ENCODE measurements at regions not wholly inside any gene's neighbourhood (a gene's known extent, or its start where the extent isn't known, plus 50 kb on each side); places are given as distances from the start of the nearest gene placed in this dataset.

- TF ChIP-seq, protein P1, sequence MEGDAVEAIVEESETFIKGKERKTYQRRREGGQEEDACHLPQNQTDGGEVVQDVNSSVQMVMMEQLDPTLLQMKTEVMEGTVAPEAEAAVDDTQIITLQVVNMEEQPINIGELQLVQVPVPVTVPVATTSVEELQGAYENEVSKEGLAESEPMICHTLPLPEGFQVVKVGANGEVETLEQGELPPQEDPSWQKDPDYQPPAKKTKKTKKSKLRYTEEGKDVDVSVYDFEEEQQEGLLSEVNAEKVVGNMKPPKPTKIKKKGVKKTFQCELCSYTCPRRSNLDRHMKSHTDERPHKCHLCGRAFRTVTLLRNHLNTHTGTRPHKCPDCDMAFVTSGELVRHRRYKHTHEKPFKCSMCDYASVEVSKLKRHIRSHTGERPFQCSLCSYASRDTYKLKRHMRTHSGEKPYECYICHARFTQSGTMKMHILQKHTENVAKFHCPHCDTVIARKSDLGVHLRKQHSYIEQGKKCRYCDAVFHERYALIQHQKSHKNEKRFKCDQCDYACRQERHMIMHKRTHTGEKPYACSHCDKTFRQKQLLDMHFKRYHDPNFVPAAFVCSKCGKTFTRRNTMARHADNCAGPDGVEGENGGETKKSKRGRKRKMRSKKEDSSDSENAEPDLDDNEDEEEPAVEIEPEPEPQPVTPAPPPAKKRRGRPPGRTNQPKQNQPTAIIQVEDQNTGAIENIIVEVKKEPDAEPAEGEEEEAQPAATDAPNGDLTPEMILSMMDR (conservative IDR thresholded peaks at IDR 0.05; ENCODE audit: low read length): no peak
- no peak for TF ChIP-seq EZH2phosphoT487 (IDR thresholded peaks at IDR 0.05; ENCODE audit: borderline replicate concordance, low read depth, low read length)
These were observed 153.8 kb upstream of the TACR1 start for GRCh38 chr2:75353131-75353530.

All from OCI-LY7 (cell line).